ENCODE measurements at regions not wholly inside any gene's neighbourhood (a gene's known extent, or its start where the extent isn't known, plus 50 kb on each side); places are given as distances from the start of the nearest gene placed in this dataset.

DNA sequence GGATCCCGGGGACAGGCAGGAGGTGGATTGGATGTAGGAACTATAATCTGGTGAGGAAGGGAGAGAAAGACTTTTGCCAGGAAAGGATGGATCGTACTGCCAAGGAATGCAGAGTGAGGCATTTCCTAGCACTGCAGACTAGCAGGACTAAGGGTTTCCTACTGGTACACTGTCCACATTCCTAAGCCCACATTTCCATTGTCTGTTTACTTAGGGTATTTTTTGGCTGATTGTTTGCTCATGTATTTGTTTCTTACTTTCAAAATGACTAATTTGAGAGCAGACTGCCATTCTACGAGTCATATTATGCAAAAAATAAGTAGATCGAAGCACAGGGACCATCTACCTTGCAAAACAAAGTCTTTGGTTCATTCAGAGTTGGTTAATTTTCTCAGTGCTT is 1029.5 kb upstream of the NR2F2 start:
- H3K4me1 Mint-ChIP-seq, result peaks cover 21% of the 10 kb centered on the region
- no peaks in the 10 kb centered on the region for H3K36me3 Mint-ChIP-seq (ENCODE audit: low read depth)
- DNase-seq (no peak), ATAC-seq (no peak)
- H3K4me3 Mint-ChIP-seq, result no peak overlapping the region
- no peaks in the 10 kb centered on the region for H3K9me3 Mint-ChIP-seq
- H3K27ac Mint-ChIP-seq, result no peak overlapping the region
- peaks cover 32% of the 10 kb centered on the region for H3K27me3 Mint-ChIP-seq

DNA sequence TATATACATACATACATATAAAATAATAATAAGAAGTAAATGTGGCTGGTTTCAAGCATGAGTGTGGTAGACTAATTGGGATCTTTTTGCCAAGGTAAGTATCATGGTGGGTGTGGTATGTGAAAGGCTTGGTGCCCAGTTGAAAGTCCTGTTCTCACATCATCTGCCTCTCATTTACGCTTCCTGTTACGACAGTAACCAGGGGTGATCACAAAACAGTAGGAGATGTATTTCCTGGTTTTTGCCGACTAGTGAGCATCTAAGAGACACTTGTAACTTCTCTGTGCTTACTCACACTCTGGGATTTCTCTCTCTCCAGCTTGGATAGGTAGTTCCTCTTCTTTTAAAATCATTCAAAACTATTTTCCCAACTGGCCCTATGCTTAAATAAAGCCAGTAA is 1028.3 kb upstream of the NR2F2 start:
- H3K27ac Mint-ChIP-seq, result no peak overlapping the region
- ATAC-seq, result no peak
- no peak overlapping the region for H3K4me3 Mint-ChIP-seq
- H3K27me3 Mint-ChIP-seq, result peaks cover 23% of the 10 kb centered on the region
- peaks cover 21% of the 10 kb centered on the region for H3K4me1 Mint-ChIP-seq
- no peak for DNase-seq
- H3K36me3 Mint-ChIP-seq (ENCODE audit: low read depth), result no peaks in the 10 kb centered on the region
- no peaks in the 10 kb centered on the region for H3K9me3 Mint-ChIP-seq

- DNase-seq, result no peak
- Mint-ChIP-seq H3K4me1 (peaks cover 20% of the 10 kb centered on the region), H3K36me3 (ENCODE audit: low read depth) (no peaks in the 10 kb centered on the region), H3K27me3 (peaks cover 20% of the 10 kb centered on the region), H3K9me3 (no peaks in the 10 kb centered on the region), H3K4me3 (no peak overlapping the region), H3K27ac (no peak overlapping the region)
- no peak for ATAC-seq
These were observed 1027.7 kb upstream of the NR2F2 start for GRCh38 chr15:95302809-95303208.

GRCh38 chr15:95303713-95304112 is 1026.8 kb upstream of the NR2F2 start:
- no peaks in the 10 kb centered on the region for H3K9me3 Mint-ChIP-seq
- no peak overlapping the region for H3K4me3 Mint-ChIP-seq
- H3K36me3 Mint-ChIP-seq (ENCODE audit: low read depth), result no peaks in the 10 kb centered on the region
- no peak overlapping the region for H3K27ac Mint-ChIP-seq
- peaks cover 20% of the 10 kb centered on the region for H3K27me3 Mint-ChIP-seq
- H3K4me1 Mint-ChIP-seq, result peaks cover 14% of the 10 kb centered on the region
- ATAC-seq, result no peak
- no peak for DNase-seq

- DNase-seq (no peak), ATAC-seq (no peak)
These were observed 1026.2 kb upstream of the NR2F2 start for GRCh38 chr15:95304151-95304946.

GRCh38 chr15:95304947-95305400 is 1025.5 kb upstream of the NR2F2 start:
- DNase-seq (no peak), ATAC-seq (no peak)
- H3K9me3 Mint-ChIP-seq, result peaks cover under 1% of the 10 kb centered on the region
- H3K27me3 Mint-ChIP-seq, result peaks cover 20% of the 10 kb centered on the region
- H3K36me3 Mint-ChIP-seq (ENCODE audit: low read depth), result no peaks in the 10 kb centered on the region
- no peak overlapping the region for H3K4me3 Mint-ChIP-seq
- H3K4me1 Mint-ChIP-seq, result peaks cover 12% of the 10 kb centered on the region
- H3K27ac Mint-ChIP-seq, result no peak overlapping the region

More at GRCh38 chr15:95304151-95304946, 1026.2 kb upstream of the NR2F2 start:
- H3K9me3 Mint-ChIP-seq, result no peaks in the 10 kb centered on the region
- H3K36me3 Mint-ChIP-seq (ENCODE audit: low read depth), result no peaks in the 10 kb centered on the region
- no peak overlapping the region for H3K27ac Mint-ChIP-seq
- H3K27me3 Mint-ChIP-seq, result peaks cover 20% of the 10 kb centered on the region
- H3K4me1 Mint-ChIP-seq, result peaks cover 12% of the 10 kb centered on the region
- no peak overlapping the region for H3K4me3 Mint-ChIP-seq

- Mint-ChIP-seq H3K36me3 (ENCODE audit: low read depth) (no peaks in the 10 kb centered on the region), H3K4me3 (no peak overlapping the region), H3K4me1 (peaks cover 12% of the 10 kb centered on the region), H3K27ac (no peak overlapping the region), H3K27me3 (peaks cover 19% of the 10 kb centered on the region), H3K9me3 (peaks cover 4% of the 10 kb centered on the region)
- DNase-seq (no peak), ATAC-seq (no peak)
These were observed 1023.4 kb upstream of the NR2F2 start for GRCh38 chr15:95307115-95307514.

- no peak for DNase-seq
- ATAC-seq, result no peak
- Mint-ChIP-seq H3K27ac (no peak overlapping the region), H3K36me3 (ENCODE audit: low read depth) (no peaks in the 10 kb centered on the region), H3K4me1 (no peaks in the 10 kb centered on the region), H3K4me3 (no peak overlapping the region), H3K27me3 (peaks cover 22% of the 10 kb centered on the region), H3K9me3 (peaks cover 13% of the 10 kb centered on the region)
These were observed 1011.3 kb upstream of the NR2F2 start for GRCh38 chr15:95319242-95319641.

- H3K27me3 Mint-ChIP-seq, result peaks cover 32% of the 10 kb centered on the region
These were observed 1006.7 kb upstream of the NR2F2 start for GRCh38 chr15:95323796-95324195.

DNA sequence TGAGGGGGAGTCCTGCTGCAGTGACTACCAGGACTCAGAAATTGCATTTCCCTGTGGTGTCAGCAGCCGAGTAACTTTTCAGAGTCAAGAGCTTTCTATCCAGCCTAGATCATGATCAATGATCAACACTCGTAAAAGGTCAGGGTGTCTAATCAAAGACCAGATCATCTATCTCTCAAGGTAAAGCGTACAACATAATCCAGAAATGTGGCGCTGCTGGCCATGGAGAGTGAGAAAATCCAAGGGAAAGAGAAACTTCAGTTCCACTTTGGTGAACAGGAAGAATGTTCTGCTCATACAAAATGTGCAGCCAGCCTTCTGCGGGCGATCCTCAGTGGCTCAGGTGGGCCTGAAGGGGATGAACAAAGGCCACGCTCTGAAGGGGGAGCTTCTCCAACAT is 1005.8 kb upstream of the NR2F2 start:
- Mint-ChIP-seq H3K4me1 (no peaks in the 10 kb centered on the region), H3K27me3 (peaks cover 32% of the 10 kb centered on the region), H3K36me3 (ENCODE audit: low read depth) (no peaks in the 10 kb centered on the region), H3K27ac (no peak overlapping the region), H3K4me3 (no peak overlapping the region), H3K9me3 (no peaks in the 10 kb centered on the region)
- DNase-seq, result no peak
- ATAC-seq, result no peak

More at GRCh38 chr15:95323796-95324195, 1006.7 kb upstream of the NR2F2 start:
- H3K4me1 Mint-ChIP-seq, result no peaks in the 10 kb centered on the region
- no peak overlapping the region for H3K27ac Mint-ChIP-seq
- H3K4me3 Mint-ChIP-seq, result no peak overlapping the region
- DNase-seq, result no peak
- H3K9me3 Mint-ChIP-seq, result no peaks in the 10 kb centered on the region
- ATAC-seq, result no peak
- no peaks in the 10 kb centered on the region for H3K36me3 Mint-ChIP-seq (ENCODE audit: low read depth)

DNA sequence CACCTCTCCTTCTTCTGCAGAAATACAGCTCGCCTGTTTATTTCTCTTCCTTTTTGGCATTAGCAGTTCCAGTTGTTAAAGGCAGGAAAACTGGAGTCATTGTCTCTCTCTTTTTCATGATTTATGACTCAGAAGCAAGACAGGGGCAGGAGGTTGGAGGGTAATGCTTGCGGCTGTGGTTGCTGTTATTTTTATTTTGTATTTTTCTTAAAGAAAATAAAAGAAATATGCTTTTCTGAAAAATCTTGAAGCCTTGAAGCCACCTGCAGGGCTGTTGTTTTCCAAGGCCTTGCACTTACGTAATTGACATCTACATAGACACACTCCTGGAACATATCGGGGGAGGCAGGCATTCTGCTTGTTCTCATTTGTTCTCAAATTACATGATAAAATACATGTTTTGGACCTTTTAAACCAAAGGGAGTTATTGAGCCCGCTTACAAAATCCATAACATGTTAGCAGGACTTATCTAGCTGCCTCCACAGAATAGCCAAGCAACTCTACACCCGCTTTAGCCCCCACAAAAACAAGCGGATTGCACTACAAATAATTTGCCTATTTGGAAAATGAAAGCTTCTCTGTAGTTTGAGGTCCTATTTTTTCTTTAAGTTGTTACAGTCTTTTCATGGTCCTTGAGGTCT is 1004.6 kb upstream of the NR2F2 start:
- DNase-seq (no peak), ATAC-seq (no peak)
- H3K4me1 Mint-ChIP-seq, result no peaks in the 10 kb centered on the region
- no peak overlapping the region for H3K4me3 Mint-ChIP-seq
- H3K27ac Mint-ChIP-seq, result no peak overlapping the region
- H3K9me3 Mint-ChIP-seq, result no peaks in the 10 kb centered on the region
- peaks cover 32% of the 10 kb centered on the region for H3K27me3 Mint-ChIP-seq
- no peaks in the 10 kb centered on the region for H3K36me3 Mint-ChIP-seq (ENCODE audit: low read depth)

GRCh38 chr15:95326431-95327182 is 1003.9 kb upstream of the NR2F2 start:
- no peaks in the 10 kb centered on the region for H3K36me3 Mint-ChIP-seq (ENCODE audit: low read depth)
- DNase-seq (no peak), ATAC-seq (no peak)
- peaks cover 27% of the 10 kb centered on the region for H3K27me3 Mint-ChIP-seq
- no peaks in the 10 kb centered on the region for H3K9me3 Mint-ChIP-seq
- no peak overlapping the region for H3K4me3 Mint-ChIP-seq
- H3K27ac Mint-ChIP-seq, result no peak overlapping the region
- H3K4me1 Mint-ChIP-seq, result no peaks in the 10 kb centered on the region

DNA sequence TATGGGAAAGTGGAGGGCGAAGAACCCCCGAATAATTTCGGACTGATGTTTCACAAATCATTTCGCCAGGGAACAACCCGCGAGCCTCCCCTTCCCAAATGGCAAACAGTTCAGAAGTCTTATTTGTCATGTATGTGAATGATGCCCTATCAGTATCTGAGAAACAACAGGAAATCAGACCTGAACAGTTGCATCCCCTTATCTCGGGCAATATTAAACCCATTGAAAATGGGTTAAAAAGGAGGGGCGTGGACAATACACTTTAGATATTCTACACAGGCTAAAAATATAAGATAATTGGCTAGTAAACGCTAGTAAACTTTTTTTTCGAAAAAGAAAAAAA is 1003.3 kb upstream of the NR2F2 start:
- no peak overlapping the region for H3K4me3 Mint-ChIP-seq
- H3K36me3 Mint-ChIP-seq (ENCODE audit: low read depth), result no peaks in the 10 kb centered on the region
- no peak overlapping the region for H3K27ac Mint-ChIP-seq
- peaks cover 26% of the 10 kb centered on the region for H3K27me3 Mint-ChIP-seq
- no peak for ATAC-seq
- DNase-seq, result no peak
- no peaks in the 10 kb centered on the region for H3K9me3 Mint-ChIP-seq
- H3K4me1 Mint-ChIP-seq, result no peaks in the 10 kb centered on the region

GRCh38 chr15:95327661-95328060 is 1002.8 kb upstream of the NR2F2 start:
- H3K9me3 Mint-ChIP-seq, result no peaks in the 10 kb centered on the region
- no peak overlapping the region for H3K27ac Mint-ChIP-seq
- no peaks in the 10 kb centered on the region for H3K4me1 Mint-ChIP-seq
- no peak for DNase-seq
- ATAC-seq, result no peak
- H3K27me3 Mint-ChIP-seq, result peaks cover 24% of the 10 kb centered on the region
- no peaks in the 10 kb centered on the region for H3K36me3 Mint-ChIP-seq (ENCODE audit: low read depth)
- no peak overlapping the region for H3K4me3 Mint-ChIP-seq

GRCh38 chr15:95328559-95328958 is 1001.9 kb upstream of the NR2F2 start:
- H3K4me3 Mint-ChIP-seq, result no peak overlapping the region
- H3K27me3 Mint-ChIP-seq, result peaks cover 27% of the 10 kb centered on the region
- H3K36me3 Mint-ChIP-seq (ENCODE audit: low read depth), result no peaks in the 10 kb centered on the region
- no peaks in the 10 kb centered on the region for H3K9me3 Mint-ChIP-seq
- no peak for ATAC-seq
- no peak for DNase-seq
- no peaks in the 10 kb centered on the region for H3K4me1 Mint-ChIP-seq
- H3K27ac Mint-ChIP-seq, result no peak overlapping the region

Measured in activated naive CD8-positive, alpha-beta T cell treated with anti-CD3 and anti-CD28 coated beads, Interleukin-2, amount 50 U/mL, for 24 hours (primary cell).